ENCODE measurements at regions not wholly inside any gene's neighbourhood (a gene's known extent, or its start where the extent isn't known, plus 50 kb on each side); places are given as distances from the start of the nearest gene placed in this dataset.
A peak's percentile ranks its signal among the peaks of the same experiment; 100 is the strongest.
"Not testable (repeated sequence)": the region's sequence is repeated elsewhere in the genome, so short reads cannot be mapped to it uniquely, and the experiment has no call there.

- TF ChIP-seq CTCF (IDR thresholded peaks at IDR 0.05; ENCODE audit: insufficient read depth, low read length, poor library complexity, severe bottlenecking): no peak
- Histone ChIP-seq H3K27me3 (replicated peaks; ENCODE audit: control insufficient read depth, insufficient read depth, low read length) (no peaks in the 10 kb centered on the region; the same call in 1 of the 2 replicates), H3K4me3 (replicated peaks; ENCODE audit: low read depth, low read length) (no peak overlapping the region), H3K36me3 (ENCODE audit: control insufficient read depth, insufficient read depth, low read length) (no peaks in the 10 kb centered on the region)
- no peak for DNase-seq (ENCODE audit: extremely low read depth, insufficient read length)
These were observed 146.6 kb upstream of the PDE1C start for GRCh38 chr7:32216759-32217158.

- no peak for TF ChIP-seq CTCF (IDR thresholded peaks at IDR 0.05; ENCODE audit: insufficient read depth, low read length, poor library complexity, severe bottlenecking)
- no peaks in the 10 kb centered on the region; the same call in 1 of the 2 replicates for H3K27me3 ChIP-seq (replicated peaks; ENCODE audit: control insufficient read depth, insufficient read depth, low read length)
- H3K4me3 ChIP-seq (replicated peaks; ENCODE audit: low read depth, low read length): no peak overlapping the region
- DNase-seq (ENCODE audit: extremely low read depth, insufficient read length): no peak
- H3K36me3 ChIP-seq (ENCODE audit: control insufficient read depth, insufficient read depth, low read length): no peaks in the 10 kb centered on the region
These were observed 145.5 kb upstream of the PDE1C start for GRCh38 chr7:32215697-32216096.

- H3K36me3 ChIP-seq (ENCODE audit: control insufficient read depth, insufficient read depth, low read length): no peaks in the 10 kb centered on the region
- H3K4me3 ChIP-seq (replicated peaks; ENCODE audit: low read depth, low read length): no peak overlapping the region
- DNase-seq (ENCODE audit: extremely low read depth, insufficient read length): no peak
- H3K27me3 ChIP-seq (replicated peaks; ENCODE audit: control insufficient read depth, insufficient read depth, low read length): no peaks in the 10 kb centered on the region; the same call in 1 of the 2 replicates
- no peak for TF ChIP-seq CTCF (IDR thresholded peaks at IDR 0.05; ENCODE audit: insufficient read depth, low read length, poor library complexity, severe bottlenecking)
These were observed 144.7 kb upstream of the PDE1C start for GRCh38 chr7:32214913-32215312.

GRCh38 chr7:32212321-32212720 lies 142.1 kb upstream of the PDE1C start:
- no peak for DNase-seq (ENCODE audit: extremely low read depth, insufficient read length)
- TF ChIP-seq CTCF (IDR thresholded peaks at IDR 0.05; ENCODE audit: insufficient read depth, low read length, poor library complexity, severe bottlenecking): no peak
- H3K4me3 ChIP-seq (replicated peaks; ENCODE audit: low read depth, low read length): no peak overlapping the region

GRCh38 chr7:32206987-32207386 lies 136.8 kb upstream of the PDE1C start:
- H3K4me3 ChIP-seq (replicated peaks; ENCODE audit: low read depth, low read length): no peak overlapping the region
- peak; percentile 26 for TF ChIP-seq CTCF (IDR thresholded peaks at IDR 0.05; ENCODE audit: insufficient read depth, low read length, poor library complexity, severe bottlenecking)
- H3K36me3 ChIP-seq (ENCODE audit: control insufficient read depth, insufficient read depth, low read length): no peaks in the 10 kb centered on the region
- DNase-seq (ENCODE audit: extremely low read depth, insufficient read length): no peak
- H3K27me3 ChIP-seq (replicated peaks; ENCODE audit: control insufficient read depth, insufficient read depth, low read length): no peaks in the 10 kb centered on the region

More at GRCh38 chr7:32212321-32212720, 142.1 kb upstream of the PDE1C start:
- Histone ChIP-seq H3K27me3 (replicated peaks; ENCODE audit: control insufficient read depth, insufficient read depth, low read length) (no peaks in the 10 kb centered on the region; the same call in 1 of the 2 replicates), H3K36me3 (ENCODE audit: control insufficient read depth, insufficient read depth, low read length) (no peaks in the 10 kb centered on the region)

GRCh38 chr7:32206488-32206887 lies 136.3 kb upstream of the PDE1C start:
- TF ChIP-seq CTCF (IDR thresholded peaks at IDR 0.05; ENCODE audit: insufficient read depth, low read length, poor library complexity, severe bottlenecking): no peak
- H3K36me3 ChIP-seq (ENCODE audit: control insufficient read depth, insufficient read depth, low read length): no peaks in the 10 kb centered on the region
- no peak for DNase-seq (ENCODE audit: extremely low read depth, insufficient read length)

GRCh38 chr7:32205298-32205824 lies 135.2 kb upstream of the PDE1C start:
- DNase-seq (ENCODE audit: extremely low read depth, insufficient read length); H3K36me3 ChIP-seq (ENCODE audit: control insufficient read depth, insufficient read depth, low read length); H3K4me3 ChIP-seq (replicated peaks; ENCODE audit: low read depth, low read length); H3K27me3 ChIP-seq (replicated peaks; ENCODE audit: control insufficient read depth, insufficient read depth, low read length): not testable (repeated sequence)

More at GRCh38 chr7:32206488-32206887, 136.3 kb upstream of the PDE1C start:
- Histone ChIP-seq H3K4me3 (replicated peaks; ENCODE audit: low read depth, low read length) (no peak overlapping the region), H3K27me3 (replicated peaks; ENCODE audit: control insufficient read depth, insufficient read depth, low read length) (no peaks in the 10 kb centered on the region)
